ELF-1 (cell line): ENCODE measurements at regions not wholly inside any gene's neighbourhood (a gene's known extent, or its start where the extent isn't known, plus 50 kb on each side); places are given as distances from the start of the nearest gene placed in this dataset.
A peak's percentile ranks its signal among the peaks of the same experiment; 100 is the strongest.
"Not testable (repeated sequence)": the region's sequence is repeated elsewhere in the genome, so short reads cannot be mapped to it uniquely, and the experiment has no call there.

Experiments used
- DNase-seq: peaks from one replicate; pipeline ENCODE4 v3.0.0-alpha.2; 2016; ENCODE audit warnings: low read depth, low spot score

- DNase-seq: peak; percentile 41
These were observed 114.5 kb downstream of the KCNRG start for GRCh38 chr13:50129706-50130122.

- peak; percentile 67 for DNase-seq
These were observed 115.1 kb downstream of the KCNRG start for GRCh38 chr13:50130123-50130946.

- peak; percentile 68 for DNase-seq
These were observed 117.0 kb downstream of the KCNRG start for GRCh38 chr13:50131920-50132903.

GRCh38 chr13:50132904-50133357 lies 117.7 kb downstream of the KCNRG start:
- no peak for DNase-seq

GRCh38 chr13:50133358-50133953 lies 118.2 kb downstream of the KCNRG start:
- peak; percentile 47 for DNase-seq

GRCh38 chr13:50136226-50136625 lies 121.0 kb downstream of the KCNRG start:
- DNase-seq: no peak

GRCh38 chr13:50136678-50137077 lies 121.4 kb downstream of the KCNRG start:
- DNase-seq: no peak

- not testable (repeated sequence) for DNase-seq
These were observed 124.2 kb downstream of the KCNRG start for GRCh38 chr13:50139435-50139934.

GRCh38 chr13:50140153-50140552 lies 124.9 kb downstream of the KCNRG start:
- no peak for DNase-seq

GRCh38 chr13:50140581-50141374 lies 125.5 kb downstream of the KCNRG start:
- peak; percentile 48 for DNase-seq

- no peak for DNase-seq
These were observed 126.2 kb downstream of the KCNRG start for GRCh38 chr13:50141375-50141975.

GRCh38 chr13:50144246-50145160 lies 129.3 kb downstream of the KCNRG start:
- DNase-seq: no peak

- DNase-seq: no peak
These were observed 134.0 kb downstream of the KCNRG start for GRCh38 chr13:50149214-50149613.

- DNase-seq: no peak
These were observed 134.7 kb downstream of the KCNRG start for GRCh38 chr13:50149932-50150331.

GRCh38 chr13:50152224-50152623 lies 137.0 kb downstream of the KCNRG start:
- no peak for DNase-seq

- DNase-seq: no peak
These were observed 137.5 kb downstream of the KCNRG start for GRCh38 chr13:50152655-50153309.

GRCh38 chr13:50153401-50153800 lies 138.2 kb downstream of the KCNRG start:
- DNase-seq: no peak

- no peak for DNase-seq
These were observed 138.6 kb downstream of the KCNRG start for GRCh38 chr13:50153876-50154275.

GRCh38 chr13:50154697-50155096 lies 139.5 kb downstream of the KCNRG start:
- no peak for DNase-seq
